Glutamatergic neuron (in vitro differentiated cells): ENCODE measurements at regions not wholly inside any gene's neighbourhood (a gene's known extent, or its start where the extent isn't known, plus 50 kb on each side); places are given as distances from the start of the nearest gene placed in this dataset.

ENCODE experiments used
- DNase-seq: peaks from one replicate; pipeline ENCODE4 v3.0.0; 2022
- H3K27ac Mint-ChIP-seq: one replicate; pipeline ENCODE4 v1.8.0; 2020; ENCODE audit warnings: mild to moderate bottlenecking, mixed read lengths, inconsistent platforms; ENCODE audit not compliant: unreplicated experiment
- H3K27me3 Mint-ChIP-seq: one replicate; pipeline ENCODE4 v1.8.0; 2020; ENCODE audit warnings: mild to moderate bottlenecking, moderate library complexity, mixed read lengths, inconsistent platforms; ENCODE audit not compliant: unreplicated experiment
- H3K36me3 Mint-ChIP-seq: one replicate; pipeline ENCODE4 v1.8.0; 2020; ENCODE audit warnings: mild to moderate bottlenecking, mixed read lengths, inconsistent platforms; ENCODE audit not compliant: unreplicated experiment
- H3K4me1 Mint-ChIP-seq: one replicate; pipeline ENCODE4 v1.8.0; 2020; ENCODE audit warnings: mild to moderate bottlenecking, low read depth, mixed read lengths, inconsistent platforms; ENCODE audit not compliant: unreplicated experiment
- H3K4me3 Mint-ChIP-seq: one replicate; pipeline ENCODE4 v1.8.0; 2020; ENCODE audit warnings: mild to moderate bottlenecking, mixed read lengths, inconsistent platforms; ENCODE audit not compliant: unreplicated experiment
- H3K9me3 Mint-ChIP-seq: one replicate; pipeline ENCODE4 v1.8.0; 2020; ENCODE audit warnings: mild to moderate bottlenecking, moderate library complexity, mixed read lengths, inconsistent platforms; ENCODE audit not compliant: unreplicated experiment
- CTCF ChIP-seq: fragments of 200-600 bp; sonication (generic); IDR thresholded peaks from one replicate; pipeline ENCODE4 v1.5.0; 2021; ENCODE audit not compliant: partially characterized antibody, unreplicated experiment

DNA sequence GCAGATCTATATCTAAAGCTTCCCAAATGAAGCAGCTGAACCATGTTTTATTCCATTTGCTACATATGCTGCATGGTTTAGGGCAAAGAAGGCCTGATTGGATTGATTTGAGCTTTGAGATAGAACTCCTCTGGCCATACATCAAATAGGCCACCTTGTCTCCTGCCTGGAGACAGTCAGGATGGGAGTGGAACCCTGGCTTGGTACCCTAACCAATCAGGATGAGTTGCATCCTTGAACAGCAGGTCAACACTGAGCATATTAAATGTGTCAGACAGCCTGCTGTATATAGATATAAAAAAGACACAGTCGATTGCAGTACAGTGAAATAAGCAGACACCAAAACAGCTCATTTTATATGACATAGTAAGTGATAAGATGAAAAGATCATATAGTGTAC lies 291.7 kb downstream of the NUAK1 start:
- TF ChIP-seq CTCF, result no peak
- H3K27ac Mint-ChIP-seq, result no peak overlapping the region
- H3K4me1 Mint-ChIP-seq, result peaks cover 2% of the 10 kb centered on the region
- H3K9me3 Mint-ChIP-seq, result peaks cover 2% of the 10 kb centered on the region
- H3K4me3 Mint-ChIP-seq, result no peak overlapping the region
- no peak for DNase-seq
- peaks cover 10% of the 10 kb centered on the region for H3K36me3 Mint-ChIP-seq
- no peaks in the 10 kb centered on the region for H3K27me3 Mint-ChIP-seq

DNA sequence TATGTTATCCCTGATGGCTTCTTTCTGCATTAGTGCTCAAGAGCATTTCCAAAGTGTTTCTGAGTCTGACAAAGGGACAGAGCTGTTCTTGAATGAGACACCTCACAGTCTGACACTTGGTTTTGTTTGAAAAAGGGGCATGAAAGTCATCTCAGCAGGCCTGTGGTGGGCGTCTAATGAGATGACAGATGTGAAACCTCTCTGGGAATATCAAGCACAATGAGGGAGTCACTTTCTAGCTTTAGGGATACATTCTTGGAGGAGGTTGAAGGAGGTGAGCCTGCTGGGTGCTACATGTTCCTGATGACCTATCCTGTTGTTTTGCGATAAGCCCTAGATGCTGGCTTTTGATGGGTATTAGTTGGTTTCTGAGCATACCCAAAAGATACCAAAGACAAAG lies 290.5 kb downstream of the NUAK1 start:
- peaks cover 10% of the 10 kb centered on the region for H3K36me3 Mint-ChIP-seq
- no peak overlapping the region for H3K27ac Mint-ChIP-seq
- peaks cover 2% of the 10 kb centered on the region for H3K4me1 Mint-ChIP-seq
- no peak for DNase-seq
- no peaks in the 10 kb centered on the region for H3K27me3 Mint-ChIP-seq
- no peak for TF ChIP-seq CTCF
- H3K4me3 Mint-ChIP-seq, result no peak overlapping the region
- H3K9me3 Mint-ChIP-seq, result peaks cover 2% of the 10 kb centered on the region

DNA sequence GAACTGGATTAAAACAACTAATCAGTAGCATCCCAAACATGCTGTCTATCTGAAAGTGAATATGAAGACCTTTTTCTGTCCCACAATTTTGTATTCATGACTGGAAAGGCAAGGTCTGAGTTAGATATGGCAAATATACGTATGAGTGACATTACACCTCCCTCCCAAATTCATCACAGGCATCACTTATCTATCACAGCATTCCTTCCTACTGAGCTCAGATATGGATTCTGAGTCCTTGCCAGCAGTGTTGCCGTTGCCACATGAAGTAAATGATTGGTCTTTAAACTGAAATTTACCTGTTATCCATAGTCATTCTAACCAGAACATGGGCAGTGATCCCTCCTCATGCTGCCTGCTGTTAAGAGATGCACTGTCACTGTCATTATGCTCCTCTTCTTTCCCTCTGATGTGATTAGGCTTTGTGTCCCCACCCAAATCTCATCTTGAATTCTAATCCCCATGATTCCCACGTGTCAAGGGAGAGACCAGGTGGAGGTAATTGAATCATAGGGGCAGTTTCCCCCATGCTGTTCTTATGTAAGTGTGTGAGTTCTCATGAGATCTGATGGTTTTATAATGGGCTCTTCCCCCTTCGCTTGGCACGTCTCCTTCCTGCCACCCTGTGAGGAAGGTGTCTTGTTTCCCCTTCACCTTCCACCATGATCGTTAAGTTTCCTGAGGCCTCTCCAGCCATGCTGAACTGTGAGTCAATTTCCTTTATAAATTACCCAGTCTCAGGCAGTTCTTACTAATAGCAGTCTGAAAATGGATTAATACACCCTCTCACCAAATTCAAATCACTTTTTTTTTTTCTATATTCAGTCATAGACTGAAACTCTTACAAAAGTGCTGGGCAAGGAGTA lies 288.4 kb downstream of the NUAK1 start:
- Mint-ChIP-seq H3K4me3 (no peak overlapping the region), H3K27ac (no peak overlapping the region), H3K4me1 (no peaks in the 10 kb centered on the region), H3K36me3 (peaks cover 9% of the 10 kb centered on the region), H3K27me3 (no peaks in the 10 kb centered on the region), H3K9me3 (peaks cover 2% of the 10 kb centered on the region)
- no peak for TF ChIP-seq CTCF
- DNase-seq, result no peak

GRCh38 chr12:105852496-105852895 lies 286.3 kb downstream of the NUAK1 start:
- TF ChIP-seq CTCF, result no peak
- no peak overlapping the region for H3K27ac Mint-ChIP-seq
- H3K27me3 Mint-ChIP-seq, result no peaks in the 10 kb centered on the region
- no peaks in the 10 kb centered on the region for H3K9me3 Mint-ChIP-seq
- H3K4me3 Mint-ChIP-seq, result no peak overlapping the region
- H3K36me3 Mint-ChIP-seq, result no peaks in the 10 kb centered on the region
- H3K4me1 Mint-ChIP-seq, result no peaks in the 10 kb centered on the region
- no peak for DNase-seq

GRCh38 chr12:105852951-105853350 lies 285.8 kb downstream of the NUAK1 start:
- H3K9me3 Mint-ChIP-seq, result no peaks in the 10 kb centered on the region
- no peak for TF ChIP-seq CTCF
- H3K4me1 Mint-ChIP-seq, result no peaks in the 10 kb centered on the region
- H3K36me3 Mint-ChIP-seq, result no peaks in the 10 kb centered on the region
- H3K4me3 Mint-ChIP-seq, result no peak overlapping the region
- no peak overlapping the region for H3K27ac Mint-ChIP-seq
- no peak for DNase-seq
- H3K27me3 Mint-ChIP-seq, result no peaks in the 10 kb centered on the region
